ENCODE measurements at regions not wholly inside any gene's neighbourhood (a gene's known extent, or its start where the extent isn't known, plus 50 kb on each side); places are given as distances from the start of the nearest gene placed in this dataset.
A peak's percentile ranks its signal among the peaks of the same experiment; 100 is the strongest.

DNA sequence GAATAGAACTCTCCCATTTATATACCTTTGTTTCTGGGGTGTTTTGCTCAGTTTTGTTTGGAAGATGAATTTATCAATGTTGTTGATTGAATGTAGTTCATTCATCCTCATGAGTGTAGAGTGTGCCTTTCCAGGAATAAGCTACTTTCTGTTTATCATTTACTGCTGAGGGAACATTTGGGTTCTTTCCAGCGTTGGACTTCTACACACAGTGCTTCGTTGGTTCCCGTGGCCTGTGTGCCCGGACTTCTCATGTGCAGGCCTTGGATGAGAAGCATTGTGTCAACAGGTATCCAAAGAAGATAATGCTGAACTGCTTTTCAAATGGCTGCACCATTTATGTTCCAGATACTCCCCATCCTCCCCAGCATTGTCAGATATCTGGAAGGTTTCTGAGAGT is 107.6 kb upstream of the TNS3 start:
- 7% methylated on average over 4 of the region's 4 CpGs for WGBS (ENCODE audit: low lambda C conversion rate)
- BruUV-seq (replicated peaks): no TSS peak

More for the DNA sequence above, 107.6 kb upstream of the TNS3 start:
- no peak overlapping the region for H2AFZ ChIP-seq (ENCODE audit: low read length)
- CTCF ChIA-PET (ENCODE audit: low intra/inter-chr PET ratio, low total read pairs): no interaction called here
- H4K20me1 ChIP-seq (ENCODE audit: insufficient read depth, low read length): no peaks in the 10 kb centered on the region
- DNase-seq (ENCODE audit: low spot score): no peak
- H3K9me3 ChIP-seq (ENCODE audit: low read length): no peaks in the 10 kb centered on the region
- H3K4me3 ChIP-seq (replicated peaks in 1 of 3; ENCODE audit: insufficient read depth in 1 of 3, low read depth in 2 of 3, low read length in 3 of 3): no peak overlapping the region
- no peak overlapping the region for H3K9ac ChIP-seq (ENCODE audit: insufficient read depth, low read depth, low read length)
- ATAC-seq: no peak; the same call in 2 of the 3 replicates
- no peaks in the 10 kb centered on the region for H3K36me3 ChIP-seq (replicated peaks in 1 of 2; ENCODE audit: control insufficient read depth in 1 of 2, insufficient read depth in 2 of 2, low read length in 2 of 2)
- H3K27ac ChIP-seq (ENCODE audit: extremely low read length, insufficient read depth, low read length): no peak overlapping the region
- POLR2A ChIA-PET: no interaction called here
- peaks cover 19% of the 10 kb centered on the region for H3K4me1 ChIP-seq (ENCODE audit: insufficient read depth, low read length)
- intact Hi-C loops (cut with micrococcal nuclease; ENCODE audit: unreplicated experiment): no loop called here
- in situ Hi-C loops (cut with HindIII; ENCODE audit: extremely low pct_ligation_motif_present, low pct_unique_long_range_greater_than_20kb): no loop called here
- FAIRE-seq: no peak
- no peak overlapping the region; the same call in 1 of the 2 replicates for H3K4me2 ChIP-seq (ENCODE audit: low read depth, low read length)
- TF ChIP-seq ZNF720 (CRISPR knock-in tag; IDR thresholded peaks at IDR 0.05): no peak
- TF ChIP-seq BCL6 (CRISPR knock-in tag; IDR thresholded peaks at IDR 0.05): peak; percentile 80
- 0 out of 2 replicates have a peak, but pooled peaks have one; percentile 22 for TF ChIP-seq ZMYM4 (CRISPR knock-in tag; IDR thresholded peaks at IDR 0.05)
- TF ChIP-seq ZNF770 (CRISPR knock-in tag; IDR thresholded peaks at IDR 0.05): no peak
- TF ChIP-seq MAX (IDR thresholded peaks at IDR 0.05): peak; percentile 36; the same call in 1 of the 2 replicates
- TF ChIP-seq, protein P1, sequence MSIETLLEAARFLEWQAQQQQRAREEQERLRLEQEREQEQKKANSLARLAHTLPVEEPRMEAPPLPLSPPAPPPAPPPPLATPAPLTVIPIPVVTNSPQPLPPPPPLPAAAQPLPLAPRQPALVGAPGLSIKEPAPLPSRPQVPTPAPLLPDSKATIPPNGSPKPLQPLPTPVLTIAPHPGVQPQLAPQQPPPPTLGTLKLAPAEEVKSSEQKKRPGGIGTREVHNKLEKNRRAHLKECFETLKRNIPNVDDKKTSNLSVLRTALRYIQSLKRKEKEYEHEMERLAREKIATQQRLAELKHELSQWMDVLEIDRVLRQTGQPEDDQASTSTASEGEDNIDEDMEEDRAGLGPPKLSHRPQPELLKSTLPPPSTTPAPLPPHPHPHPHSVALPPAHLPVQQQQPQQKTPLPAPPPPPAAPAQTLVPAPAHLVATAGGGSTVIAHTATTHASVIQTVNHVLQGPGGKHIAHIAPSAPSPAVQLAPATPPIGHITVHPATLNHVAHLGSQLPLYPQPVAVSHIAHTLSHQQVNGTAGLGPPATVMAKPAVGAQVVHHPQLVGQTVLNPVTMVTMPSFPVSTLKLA (IDR thresholded peaks at IDR 0.05): no peak
- no peaks in the 10 kb centered on the region for H3K79me2 ChIP-seq (ENCODE audit: insufficient read depth, low read length)
- no peaks in the 10 kb centered on the region for H3K27me3 ChIP-seq (ENCODE audit: control insufficient read depth in 1 of 2, insufficient read depth in 2 of 2, low read length in 2 of 2)

All from HepG2 (cell line).